PC-3 (cell line): ENCODE measurements at regions not wholly inside any gene's neighbourhood (a gene's known extent, or its start where the extent isn't known, plus 50 kb on each side); places are given as distances from the start of the nearest gene placed in this dataset.

ENCODE experiments used
- ATAC-seq: fragments of 200-7000 bp; cut with Tn5 transposase; 2 replicates; pipeline ENCODE4 v1.9.1; 2020; ENCODE audit warnings: mild to moderate bottlenecking, moderate library complexity
- BruUV-seq: library from RNA; stranded (reverse); fragments of 400-500 nt; replicated peaks from 2 replicates; lab custom pipeline; 2021; lab: Mats Ljungman, UMichigan
- CTCF ChIA-PET: fragments of 300-600 bp; sonication (Branson Sonifier 250); formaldehyde crosslinking; loops from one replicate; lab custom pipeline; 2022; ENCODE audit warnings: antibody characterized with exemption; lab: Charles Lee
- POLR2A ChIA-PET: fragments of 300-600 bp; sonication (Branson Sonifier 250); formaldehyde crosslinking; loops from one replicate; lab custom pipeline; 2022; ENCODE audit warnings: antibody characterized with exemption; ENCODE audit not compliant: unreplicated experiment; lab: Charles Lee
- DNase-seq: peaks from one replicate; pipeline ENCODE4 v3.0.0-alpha.2; 2015
- H2AFZ ChIP-seq: fragments of 300-600 bp; sonication (generic); 2 replicates; pipeline ENCODE4 v1.6.0; 2016; ENCODE audit warnings: antibody characterized with exemption, low read length
- H3F3A ChIP-seq: fragments of 300-600 bp; sonication (generic); one replicate; pipeline ENCODE4 v1.6.0; 2017; ENCODE audit warnings: antibody characterized with exemption, low read length, control low read depth, mild to moderate bottlenecking; ENCODE audit not compliant: unreplicated experiment
- H3K27ac ChIP-seq: fragments of 300-600 bp; sonication (generic); 2 replicates; pipeline ENCODE4 v1.5.1; 2016; ENCODE audit warnings: mild to moderate bottlenecking, low read length
- H3K27me3 ChIP-seq: fragments of 300-600 bp; sonication (generic); 2 replicates; pipeline ENCODE4 v1.6.1; 2016; ENCODE audit warnings: low read length, mixed read lengths
- H3K36me3 ChIP-seq: fragments of 300-600 bp; sonication (generic); 2 replicates; pipeline ENCODE4 v1.6.1; 2016; ENCODE audit warnings: low read depth, mixed run types, low read length, mixed read lengths
- H3K4me1 ChIP-seq: fragments of 300-600 bp; sonication (generic); 2 replicates; pipeline ENCODE4 v1.5.1; 2016; ENCODE audit warnings: low read length; ENCODE audit not compliant: insufficient read depth
- H3K4me2 ChIP-seq: fragments of 300-600 bp; sonication (generic); 2 replicates; pipeline ENCODE4 v1.6.0; 2016; ENCODE audit warnings: low read length
- H3K4me3 ChIP-seq: fragments of 300-600 bp; sonication (generic); 2 replicates; pipeline ENCODE4 v1.5.1; 2016; ENCODE audit warnings: mild to moderate bottlenecking, low read length, mixed read lengths
- H3K79me2 ChIP-seq: fragments of 300-600 bp; sonication (generic); 2 replicates; pipeline ENCODE4 v1.6.1; 2017; ENCODE audit warnings: low read length, mixed read lengths
- H3K9ac ChIP-seq: fragments of 300-600 bp; sonication (generic); 2 replicates; pipeline ENCODE4 v1.6.0; 2016; ENCODE audit warnings: mild to moderate bottlenecking, low read length
- H3K9me2 ChIP-seq: fragments of 300-600 bp; sonication (generic); replicated peaks from 2 replicates; pipeline ENCODE4 v1.6.1; 2016; ENCODE audit warnings: mixed run types, low read length, mixed read lengths
- H3K9me3 ChIP-seq: fragments of 300-600 bp; sonication (generic); 2 replicates; pipeline ENCODE4 v1.6.1; 2016; ENCODE audit warnings: low read length, mixed read lengths
- H4K20me1 ChIP-seq: fragments of 300-600 bp; sonication (generic); 2 replicates; pipeline ENCODE4 v1.6.1; 2016; ENCODE audit warnings: low read length, mixed read lengths
- CTCF ChIP-seq: fragments of 300-600 bp; sonication (generic); conservative IDR thresholded peaks from 2 replicates; pipeline ENCODE4 v1.5.1; 2017; ENCODE audit warnings: antibody characterized with exemption, low read depth, mild to moderate bottlenecking, low read length
- EZH2 ChIP-seq: fragments of 300-600 bp; sonication (generic); IDR thresholded peaks from one replicate; pipeline ENCODE4 v1.6.1; 2017; ENCODE audit warnings: antibody characterized with exemption, mild to moderate bottlenecking, low read length; ENCODE audit not compliant: unreplicated experiment
- EZH2phosphoT487 ChIP-seq: fragments of 300-600 bp; sonication (generic); IDR thresholded peaks from 2 replicates; pipeline ENCODE4 v1.6.1; 2018; ENCODE audit warnings: mild to moderate bottlenecking, antibody characterized with exemption, low read length, borderline replicate concordance
- intact Hi-C: fragments of 100-400 bp; cut with micrococcal nuclease; formaldehyde crosslinking; loops from 2 replicates; pipeline ENCODE4 v1.9.0; 2023

DNA sequence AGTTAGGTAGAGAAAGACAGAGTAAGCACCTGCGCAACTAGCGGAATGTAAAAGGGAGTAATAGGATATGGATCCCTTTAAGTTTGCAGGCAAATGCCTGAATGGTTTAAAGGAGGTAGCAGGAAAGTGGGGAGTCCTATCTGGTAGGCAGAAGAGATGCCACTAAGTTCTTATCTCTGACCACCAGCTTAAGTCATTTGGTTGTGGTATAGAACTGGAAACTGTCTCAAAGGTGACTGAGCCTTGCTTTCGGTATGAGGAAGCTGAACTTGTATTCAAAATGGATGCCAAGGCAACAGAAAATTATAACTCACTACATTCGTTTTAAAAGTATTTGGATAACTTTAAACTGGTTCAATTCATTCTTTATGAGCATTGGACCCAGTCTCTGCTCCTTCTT is 475.6 kb downstream of the DMRTA1 start:
- Histone ChIP-seq H3K9me3 (no peaks in the 10 kb centered on the region), H3F3A (no peaks in the 10 kb centered on the region), H3K27ac (no peak overlapping the region), H3K4me3 (no peak overlapping the region), H3K4me2 (no peak overlapping the region), H3K36me3 (no peaks in the 10 kb centered on the region), H3K9me2 (no peaks in the 10 kb centered on the region), H3K79me2 (no peaks in the 10 kb centered on the region), H3K4me1 (no peaks in the 10 kb centered on the region), H3K27me3 (no peaks in the 10 kb centered on the region), H3K9ac (no peak overlapping the region), H4K20me1 (no peaks in the 10 kb centered on the region), H2AFZ (no peak overlapping the region)
- intact Hi-C loops: no loop called here
- TF ChIP-seq CTCF (no peak), EZH2 (no peak), EZH2phosphoT487 (no peak)
- POLR2A ChIA-PET: no interaction called here
- no peak for DNase-seq
- no TSS peak for BruUV-seq
- no peak for ATAC-seq
- CTCF ChIA-PET: no interaction called here

DNA sequence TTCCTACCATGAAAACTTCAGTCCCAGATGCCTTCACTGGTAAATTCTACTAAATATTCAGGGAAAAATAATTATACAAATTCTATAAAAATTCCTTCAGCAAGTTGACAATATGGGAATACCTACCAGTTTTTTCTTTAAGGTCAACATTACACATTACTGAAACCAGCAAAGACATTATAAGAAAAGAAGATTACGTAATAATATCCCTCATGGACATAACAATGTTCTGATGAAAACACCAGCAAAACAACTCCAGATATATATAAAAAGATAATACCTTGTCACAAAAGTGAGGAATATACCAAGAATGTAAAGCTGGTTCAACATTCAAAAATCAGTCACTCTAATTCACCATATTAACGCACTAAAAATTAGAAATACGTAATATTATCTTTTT is 507.9 kb downstream of the DMRTA1 start:
- Histone ChIP-seq H3K4me2 (no peak overlapping the region), H3K27me3 (no peaks in the 10 kb centered on the region), H3K4me1 (no peaks in the 10 kb centered on the region), H3K27ac (no peak overlapping the region), H4K20me1 (no peaks in the 10 kb centered on the region), H3K4me3 (no peak overlapping the region), H3K79me2 (no peaks in the 10 kb centered on the region), H3K9me3 (no peaks in the 10 kb centered on the region), H2AFZ (no peak overlapping the region), H3K9me2 (no peaks in the 10 kb centered on the region), H3F3A (no peaks in the 10 kb centered on the region), H3K9ac (no peak overlapping the region), H3K36me3 (no peaks in the 10 kb centered on the region)
- TF ChIP-seq EZH2 (no peak), EZH2phosphoT487 (no peak), CTCF (no peak)
- ChIA-PET POLR2A (no interaction called here), CTCF (no interaction called here)
- intact Hi-C loops: no loop called here
- ATAC-seq: no peak
- no TSS peak for BruUV-seq
- DNase-seq: no peak

- H4K20me1 ChIP-seq: no peaks in the 10 kb centered on the region
- H3K79me2 ChIP-seq: no peaks in the 10 kb centered on the region
- no peaks in the 10 kb centered on the region for H3K27me3 ChIP-seq
- H3K9me2 ChIP-seq: no peaks in the 10 kb centered on the region
- H2AFZ ChIP-seq: no peak overlapping the region
- no peaks in the 10 kb centered on the region for H3K9me3 ChIP-seq
- H3K4me2 ChIP-seq: no peak overlapping the region
- no peaks in the 10 kb centered on the region for H3F3A ChIP-seq
- intact Hi-C loops: no loop called here
- no peak for ATAC-seq
- H3K9ac ChIP-seq: no peak overlapping the region
- no peaks in the 10 kb centered on the region for H3K4me1 ChIP-seq
- BruUV-seq: no TSS peak
- H3K27ac ChIP-seq: no peak overlapping the region
- ChIA-PET CTCF (no interaction called here), POLR2A (no interaction called here)
- TF ChIP-seq EZH2 (no peak), EZH2phosphoT487 (no peak), CTCF (no peak)
- no peaks in the 10 kb centered on the region for H3K36me3 ChIP-seq
- DNase-seq: no peak
- no peak overlapping the region for H3K4me3 ChIP-seq
Observed at GRCh38 chr9:22954964-22955363, 508.3 kb downstream of the DMRTA1 start.
